PC-3 (cell line): ENCODE measurements at regions not wholly inside any gene's neighbourhood (a gene's known extent, or its start where the extent isn't known, plus 50 kb on each side); places are given as distances from the start of the nearest gene placed in this dataset.

Experiments
- ATAC-seq: fragments of 200-7000 bp; cut with Tn5 transposase; 2 replicates; pipeline ENCODE4 v1.9.1; 2020; ENCODE audit warnings: mild to moderate bottlenecking, moderate library complexity
- BruUV-seq: library from RNA; stranded (reverse); fragments of 400-500 nt; replicated peaks from 2 replicates; lab custom pipeline; 2021; lab: Mats Ljungman, UMichigan
- CTCF ChIA-PET: fragments of 300-600 bp; sonication (Branson Sonifier 250); formaldehyde crosslinking; loops from one replicate; lab custom pipeline; 2022; ENCODE audit warnings: antibody characterized with exemption; lab: Charles Lee
- POLR2A ChIA-PET: fragments of 300-600 bp; sonication (Branson Sonifier 250); formaldehyde crosslinking; loops from one replicate; lab custom pipeline; 2022; ENCODE audit warnings: antibody characterized with exemption; ENCODE audit not compliant: unreplicated experiment; lab: Charles Lee
- DNase-seq: peaks from one replicate; pipeline ENCODE4 v3.0.0-alpha.2; 2015
- H2AFZ ChIP-seq: fragments of 300-600 bp; sonication (generic); 2 replicates; pipeline ENCODE4 v1.6.0; 2016; ENCODE audit warnings: antibody characterized with exemption, low read length
- H3F3A ChIP-seq: fragments of 300-600 bp; sonication (generic); one replicate; pipeline ENCODE4 v1.6.0; 2017; ENCODE audit warnings: antibody characterized with exemption, low read length, control low read depth, mild to moderate bottlenecking; ENCODE audit not compliant: unreplicated experiment
- H3K27ac ChIP-seq: fragments of 300-600 bp; sonication (generic); 2 replicates; pipeline ENCODE4 v1.5.1; 2016; ENCODE audit warnings: mild to moderate bottlenecking, low read length
- H3K27me3 ChIP-seq: fragments of 300-600 bp; sonication (generic); 2 replicates; pipeline ENCODE4 v1.6.1; 2016; ENCODE audit warnings: low read length, mixed read lengths
- H3K36me3 ChIP-seq: fragments of 300-600 bp; sonication (generic); 2 replicates; pipeline ENCODE4 v1.6.1; 2016; ENCODE audit warnings: low read depth, mixed run types, low read length, mixed read lengths
- H3K4me1 ChIP-seq: fragments of 300-600 bp; sonication (generic); 2 replicates; pipeline ENCODE4 v1.5.1; 2016; ENCODE audit warnings: low read length; ENCODE audit not compliant: insufficient read depth
- H3K4me2 ChIP-seq: fragments of 300-600 bp; sonication (generic); 2 replicates; pipeline ENCODE4 v1.6.0; 2016; ENCODE audit warnings: low read length
- H3K4me3 ChIP-seq: fragments of 300-600 bp; sonication (generic); 2 replicates; pipeline ENCODE4 v1.5.1; 2016; ENCODE audit warnings: mild to moderate bottlenecking, low read length, mixed read lengths
- H3K79me2 ChIP-seq: fragments of 300-600 bp; sonication (generic); 2 replicates; pipeline ENCODE4 v1.6.1; 2017; ENCODE audit warnings: low read length, mixed read lengths
- H3K9ac ChIP-seq: fragments of 300-600 bp; sonication (generic); 2 replicates; pipeline ENCODE4 v1.6.0; 2016; ENCODE audit warnings: mild to moderate bottlenecking, low read length
- H3K9me2 ChIP-seq: fragments of 300-600 bp; sonication (generic); replicated peaks from 2 replicates; pipeline ENCODE4 v1.6.1; 2016; ENCODE audit warnings: mixed run types, low read length, mixed read lengths
- H3K9me3 ChIP-seq: fragments of 300-600 bp; sonication (generic); 2 replicates; pipeline ENCODE4 v1.6.1; 2016; ENCODE audit warnings: low read length, mixed read lengths
- H4K20me1 ChIP-seq: fragments of 300-600 bp; sonication (generic); 2 replicates; pipeline ENCODE4 v1.6.1; 2016; ENCODE audit warnings: low read length, mixed read lengths
- CTCF ChIP-seq: fragments of 300-600 bp; sonication (generic); conservative IDR thresholded peaks from 2 replicates; pipeline ENCODE4 v1.5.1; 2017; ENCODE audit warnings: antibody characterized with exemption, low read depth, mild to moderate bottlenecking, low read length
- EZH2 ChIP-seq: fragments of 300-600 bp; sonication (generic); IDR thresholded peaks from one replicate; pipeline ENCODE4 v1.6.1; 2017; ENCODE audit warnings: antibody characterized with exemption, mild to moderate bottlenecking, low read length; ENCODE audit not compliant: unreplicated experiment
- EZH2phosphoT487 ChIP-seq: fragments of 300-600 bp; sonication (generic); IDR thresholded peaks from 2 replicates; pipeline ENCODE4 v1.6.1; 2018; ENCODE audit warnings: mild to moderate bottlenecking, antibody characterized with exemption, low read length, borderline replicate concordance
- intact Hi-C: fragments of 100-400 bp; cut with micrococcal nuclease; formaldehyde crosslinking; loops from 2 replicates; pipeline ENCODE4 v1.9.0; 2023

GRCh38 chr6:6749702-6750491, 161.4 kb downstream of the LY86 start:
- ATAC-seq (peak; percentile 98), DNase-seq (peak; percentile 90)
- Histone ChIP-seq H3K79me2 (no peaks in the 10 kb centered on the region), H3K9me2 (no peaks in the 10 kb centered on the region), H3K4me2 (peak overlapping the region; percentile 75), H3K4me1 (peaks cover 29% of the 10 kb centered on the region), H2AFZ (peak overlapping the region; percentile 61), H3K4me3 (peak overlapping the region; percentile 39; the same call in 1 of the 2 replicates), H4K20me1 (no peaks in the 10 kb centered on the region), H3K9ac (peak overlapping the region; percentile 58), H3K27me3 (no peaks in the 10 kb centered on the region), H3K27ac (peak overlapping the region; percentile 83), H3F3A (no peaks in the 10 kb centered on the region), H3K9me3 (no peaks in the 10 kb centered on the region), H3K36me3 (no peaks in the 10 kb centered on the region)
- TF ChIP-seq EZH2, result no peak
- intact Hi-C loops, result no loop called here
- POLR2A ChIA-PET, result interaction anchor here (0.7 kb wide), 1 partner anchor 109 kb away, joined by 6 read pairs; no protein-coding TSS in a partner anchor
- BruUV-seq, result TSS peak; percentile 40
- CTCF ChIA-PET, result interaction anchor here (0.6 to 1.2 kb wide), 3 partner anchors 9 to 75 kb away, joined by 3 to 5 read pairs (median 3); no protein-coding TSS in a partner anchor

DNA sequence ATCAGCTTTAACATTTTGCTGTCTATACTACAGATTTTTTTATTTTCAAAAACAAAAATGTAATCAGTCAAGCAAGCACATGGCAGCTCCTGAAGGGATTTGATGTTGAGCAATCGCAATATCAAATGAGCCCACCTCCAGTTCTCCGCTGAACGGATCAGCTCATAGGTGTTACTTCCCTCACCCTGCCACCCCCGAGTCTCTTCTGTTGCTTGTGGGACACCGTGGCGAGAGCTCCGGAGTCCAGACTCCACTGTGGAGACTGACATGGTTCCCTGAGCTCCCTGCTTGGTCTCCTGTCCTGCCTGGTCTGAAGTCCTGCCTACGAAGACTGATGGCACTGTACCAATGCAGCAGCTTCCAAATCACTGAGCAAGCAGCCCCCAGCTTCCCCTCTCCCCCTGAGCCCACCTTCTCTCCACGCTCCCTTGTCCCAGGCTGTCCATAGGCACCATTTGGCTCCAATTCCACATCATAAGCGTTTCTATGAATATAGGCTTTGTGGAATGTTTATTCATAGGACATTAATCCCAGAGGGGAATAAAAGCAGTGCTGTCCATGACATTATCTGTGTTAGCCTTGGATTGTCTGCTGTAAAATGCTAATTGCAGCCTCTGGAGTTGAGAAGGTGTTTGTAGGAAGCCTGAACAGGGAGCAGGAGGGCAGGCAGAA, 162.2 kb downstream of the LY86 start:
- no peaks in the 10 kb centered on the region for H3K27me3 ChIP-seq
- ATAC-seq (no peak), DNase-seq (no peak)
- POLR2A ChIA-PET, result interaction anchor here (0.7 kb wide), 1 partner anchor 108 kb away, joined by 6 read pairs; no protein-coding TSS in a partner anchor
- H3K27ac ChIP-seq, result no peak overlapping the region
- no peaks in the 10 kb centered on the region for H3K36me3 ChIP-seq
- H3K9ac ChIP-seq, result no peak overlapping the region
- peaks cover 29% of the 10 kb centered on the region for H3K4me1 ChIP-seq
- no peaks in the 10 kb centered on the region for H3K9me3 ChIP-seq
- no peak for TF ChIP-seq CTCF
- H3F3A ChIP-seq, result no peaks in the 10 kb centered on the region
- H2AFZ ChIP-seq, result 0 out of 2 replicates have a peak overlapping the region, but pooled peaks have one; percentile 0
- no peaks in the 10 kb centered on the region for H3K9me2 ChIP-seq
- no peaks in the 10 kb centered on the region for H3K79me2 ChIP-seq
- CTCF ChIA-PET, result interaction anchor here (0.6 to 1.2 kb wide), 2 partner anchors 8 to 74 kb away, joined by 3 read pairs; no protein-coding TSS in a partner anchor
- no peak overlapping the region for H3K4me3 ChIP-seq
- no TSS peak for BruUV-seq
- H4K20me1 ChIP-seq, result no peaks in the 10 kb centered on the region
- no peak overlapping the region for H3K4me2 ChIP-seq
- intact Hi-C loops, result no loop called here

GRCh38 chr6:6751266-6751596, 162.7 kb downstream of the LY86 start:
- no peaks in the 10 kb centered on the region for H3K36me3 ChIP-seq
- H2AFZ ChIP-seq, result 0 out of 2 replicates have a peak overlapping the region, but pooled peaks have one; percentile 0
- H3K9me3 ChIP-seq, result no peaks in the 10 kb centered on the region
- no peak overlapping the region for H3K4me2 ChIP-seq
- H3K27ac ChIP-seq, result no peak overlapping the region
- no peak overlapping the region for H3K9ac ChIP-seq
- no peak for TF ChIP-seq EZH2
- no peak for TF ChIP-seq CTCF
- TF ChIP-seq EZH2phosphoT487, result no peak
- POLR2A ChIA-PET, result no interaction called here
- BruUV-seq, result no TSS peak
- H3F3A ChIP-seq, result no peaks in the 10 kb centered on the region
- H3K27me3 ChIP-seq, result no peaks in the 10 kb centered on the region
- H4K20me1 ChIP-seq, result no peaks in the 10 kb centered on the region
- H3K9me2 ChIP-seq, result no peaks in the 10 kb centered on the region
- DNase-seq (no peak), ATAC-seq (no peak)
- H3K79me2 ChIP-seq, result no peaks in the 10 kb centered on the region
- peaks cover 29% of the 10 kb centered on the region for H3K4me1 ChIP-seq
- intact Hi-C loops, result no loop called here
- CTCF ChIA-PET, result interaction anchor here (1.2 kb wide), 1 partner anchor 74 kb away, joined by 3 read pairs; no protein-coding TSS in a partner anchor
- no peak overlapping the region for H3K4me3 ChIP-seq
